HG03159 (cell line): ENCODE measurements at regions not wholly inside any gene's neighbourhood (a gene's known extent, or its start where the extent isn't known, plus 50 kb on each side); places are given as distances from the start of the nearest gene placed in this dataset.

Experiments
- ATAC-seq: cut with Tn5 transposase; IDR thresholded peaks from one replicate; pipeline ENCODE4 v1.9.1; 2021; ENCODE audit warnings: mild to moderate bottlenecking, moderate library complexity; ENCODE audit not compliant: unreplicated experiment

DNA sequence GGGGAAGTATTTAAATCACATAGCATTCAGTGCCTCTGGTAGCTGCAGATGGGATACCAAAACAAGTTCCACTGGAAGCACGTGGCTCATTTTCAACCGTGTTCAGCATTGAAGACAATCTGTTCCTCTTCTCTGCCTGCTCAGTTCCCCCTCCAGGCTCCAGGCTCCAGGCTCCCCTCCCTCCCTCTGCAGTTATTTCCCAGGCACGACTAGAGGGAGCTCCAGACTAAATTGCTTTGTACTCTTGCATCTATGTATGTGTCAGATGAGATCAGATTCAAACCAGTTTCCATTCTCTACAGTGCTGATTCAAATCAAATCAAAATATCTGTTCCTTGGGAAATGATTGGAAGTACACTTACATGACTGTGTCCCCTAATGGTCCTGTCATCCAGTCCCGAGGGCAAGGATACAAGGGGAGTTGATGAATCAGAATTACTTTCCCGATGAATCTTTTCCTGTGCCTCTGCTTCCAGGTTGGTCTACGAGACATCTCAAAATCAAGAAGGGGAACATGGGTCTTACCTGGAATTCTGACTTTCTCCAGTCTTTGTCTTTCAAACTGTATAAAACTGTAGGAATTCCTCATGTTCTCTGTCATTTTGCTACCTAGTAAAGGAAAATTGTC lies 600.5 kb downstream of the EDEM1 start:
- no peak for ATAC-seq

DNA sequence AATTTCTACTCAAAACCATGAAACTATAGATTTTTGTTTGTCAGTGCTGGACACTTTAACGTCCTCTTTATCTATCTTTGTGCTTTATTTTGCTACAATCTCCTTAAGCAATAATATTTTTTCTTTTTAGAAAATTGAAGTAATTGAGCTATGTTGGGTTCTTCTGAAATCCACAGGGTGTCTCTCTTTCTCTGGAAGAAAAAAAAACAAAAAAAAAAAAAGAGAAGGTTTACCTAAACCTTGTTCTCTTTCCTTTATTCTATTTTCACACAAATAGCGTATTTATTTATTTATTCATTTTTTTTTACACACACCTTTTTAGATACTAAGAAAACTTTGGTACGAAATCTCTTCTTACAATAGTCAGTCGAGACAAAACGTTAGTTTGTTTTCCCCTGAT lies 601.0 kb downstream of the EDEM1 start:
- ATAC-seq: no peak

DNA sequence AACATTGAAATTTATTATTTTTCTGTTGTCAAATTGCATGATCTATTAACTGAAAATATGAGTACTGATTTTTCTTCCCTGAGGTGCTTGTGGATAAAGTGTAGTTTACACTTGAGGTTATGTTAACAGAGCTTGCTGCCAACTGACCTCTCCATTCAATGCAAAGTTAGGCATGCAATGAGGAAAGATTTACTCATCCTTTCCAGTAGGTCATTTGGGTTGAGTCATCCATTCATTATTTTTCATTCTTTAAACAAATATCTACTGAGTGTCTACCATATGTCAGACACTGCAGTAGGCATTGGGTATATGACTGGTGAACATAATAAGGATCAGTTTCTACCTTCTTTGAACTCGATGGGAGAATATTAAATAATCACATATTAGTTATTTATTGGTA lies 604.1 kb downstream of the EDEM1 start:
- no peak for ATAC-seq

DNA sequence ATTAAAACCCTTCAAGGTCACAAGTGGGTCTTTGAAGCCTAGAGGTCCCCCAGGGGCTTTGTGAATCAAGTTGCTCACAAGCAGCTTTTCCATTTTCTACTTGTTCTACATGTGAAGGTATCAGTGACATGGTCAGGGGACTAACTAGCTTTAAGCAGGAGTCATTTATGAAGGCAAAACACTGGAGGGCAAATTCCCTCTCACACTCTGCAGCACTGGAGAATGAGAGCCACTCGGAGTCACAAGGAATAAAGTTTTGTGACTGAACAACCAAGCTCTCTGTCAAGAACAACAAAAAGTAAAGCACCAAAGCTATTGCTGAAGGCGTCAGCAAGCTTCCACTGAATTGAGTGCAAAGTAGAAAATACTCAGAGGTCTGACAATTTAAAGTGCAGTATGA lies 609.0 kb downstream of the EDEM1 start:
- ATAC-seq: no peak

DNA sequence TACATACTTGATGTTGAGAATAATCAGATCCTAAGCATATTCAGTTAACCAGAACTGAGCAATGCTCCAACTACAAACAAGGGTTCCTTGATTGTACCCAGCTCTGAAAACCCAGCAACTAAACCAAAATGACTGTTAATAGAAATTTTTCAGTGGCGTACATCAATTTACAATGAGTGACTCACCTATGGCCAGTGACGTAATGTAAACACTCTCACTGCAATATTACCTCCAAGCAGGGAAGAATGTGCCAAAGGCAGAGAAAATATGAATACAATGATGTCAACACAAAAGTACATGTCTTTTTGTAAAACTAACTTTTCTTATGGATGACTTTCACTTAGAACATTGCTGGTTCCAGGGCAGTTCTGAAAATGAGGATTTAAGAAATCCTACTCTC lies 611.3 kb downstream of the EDEM1 start:
- no peak for ATAC-seq

DNA sequence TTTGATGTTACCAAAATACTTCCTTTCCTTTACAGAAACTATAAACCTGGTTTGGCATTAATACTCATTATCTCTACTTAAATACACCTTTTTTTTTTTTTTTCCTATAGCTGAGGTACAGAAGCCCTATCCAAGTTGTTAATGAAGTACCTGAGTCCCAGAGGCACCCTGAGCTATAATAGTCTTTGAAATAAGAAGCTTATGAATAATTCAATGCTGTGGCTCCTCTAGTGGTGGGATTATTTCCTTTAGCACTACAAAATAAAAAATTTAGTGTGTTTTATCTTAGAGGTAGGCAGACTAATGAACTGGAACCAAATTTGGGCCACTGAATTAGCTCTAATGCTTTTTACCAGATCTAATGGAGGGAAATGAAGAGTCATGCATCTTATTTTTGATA lies 611.9 kb downstream of the EDEM1 start:
- no peak for ATAC-seq

DNA sequence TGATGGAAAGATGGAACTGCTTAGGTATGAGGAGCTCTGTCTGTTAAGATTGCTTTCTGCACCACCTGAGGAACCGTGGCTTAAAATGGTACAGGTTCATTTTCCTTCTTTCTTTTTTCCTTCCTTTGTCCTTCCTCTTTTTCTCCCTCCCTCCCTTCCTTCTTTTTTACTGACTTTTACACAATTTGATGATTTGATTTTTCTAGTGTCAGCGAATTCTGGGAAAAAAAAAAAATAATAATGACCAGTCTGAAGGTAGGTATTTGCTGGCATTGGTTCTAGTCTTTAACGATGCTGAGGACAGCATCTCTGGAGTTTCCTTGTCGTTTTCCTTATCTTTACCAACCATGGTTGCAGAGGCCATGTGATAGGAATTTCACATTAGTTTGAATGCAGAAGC lies 613.5 kb downstream of the EDEM1 start:
- ATAC-seq: no peak

DNA sequence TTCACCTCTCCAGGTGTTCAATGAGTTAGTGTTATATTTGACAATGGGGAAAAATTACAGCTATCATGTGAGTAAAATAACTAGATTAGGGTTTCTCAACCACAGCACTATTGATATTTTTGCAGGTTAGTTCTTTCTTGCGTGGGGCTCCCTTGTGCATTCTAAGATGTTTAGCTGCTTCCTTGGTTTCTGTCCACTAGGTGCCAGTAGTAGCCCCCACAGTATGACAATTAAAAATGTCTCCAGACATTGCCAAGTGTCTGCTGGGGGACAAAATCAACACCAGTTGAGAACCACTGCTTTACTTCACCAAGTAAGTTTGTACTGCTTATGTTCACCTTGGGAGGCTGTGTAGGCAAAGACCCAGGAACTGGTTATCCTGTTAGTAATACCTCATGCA lies 618.7 kb downstream of the EDEM1 start:
- peak; percentile 65 for ATAC-seq

DNA sequence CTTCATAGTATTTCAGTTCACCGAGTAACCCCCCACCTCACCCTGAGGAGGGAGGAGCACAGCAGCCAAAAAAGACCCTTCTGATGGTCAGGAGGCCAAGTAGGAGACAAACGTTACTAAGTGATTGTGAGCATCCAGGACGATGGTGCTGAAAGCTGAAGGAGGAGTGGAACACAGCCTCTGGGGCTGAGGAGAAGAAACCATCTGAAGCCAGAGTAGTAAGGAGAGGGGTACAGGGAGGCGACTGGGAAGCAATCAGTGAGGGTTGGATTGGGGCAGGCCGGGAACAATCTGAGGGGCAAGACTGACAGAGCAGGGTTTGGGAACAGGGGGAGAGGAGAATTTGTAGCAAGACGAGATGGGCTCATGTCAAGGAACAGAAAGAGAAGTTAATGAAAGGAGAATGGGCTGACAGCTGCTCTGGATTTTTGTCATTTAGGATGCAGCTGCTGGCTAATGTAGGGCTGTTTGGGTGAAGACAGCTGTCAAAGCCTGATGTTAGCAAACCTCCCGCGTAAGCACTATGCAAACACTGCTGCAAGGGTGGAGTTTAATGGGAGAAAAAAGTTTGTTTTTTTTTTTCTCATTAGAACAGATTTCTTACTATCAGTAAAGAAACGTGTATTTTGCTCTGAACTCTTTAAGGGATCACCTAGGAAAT lies 622.2 kb downstream of the EDEM1 start:
- no peak for ATAC-seq

DNA sequence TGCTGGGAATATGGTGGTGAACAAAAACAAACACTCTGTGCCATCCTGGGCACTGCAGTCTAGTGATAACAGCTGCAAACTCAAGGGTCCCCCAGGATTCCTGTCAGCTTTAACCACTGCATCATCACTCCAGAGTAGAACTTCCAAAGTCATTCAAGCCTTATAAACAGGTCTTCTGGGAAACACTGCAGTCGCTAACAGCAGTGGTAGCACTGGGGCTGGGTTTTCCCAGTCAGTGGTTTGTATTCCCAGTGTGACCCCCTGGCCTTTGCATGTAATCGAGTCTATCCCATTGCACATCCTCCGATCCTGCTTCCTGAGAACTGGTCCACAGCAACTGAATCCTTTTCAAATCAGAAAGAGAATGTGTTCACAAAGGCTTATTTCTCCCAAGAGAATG lies 623.5 kb downstream of the EDEM1 start:
- ATAC-seq: no peak

DNA sequence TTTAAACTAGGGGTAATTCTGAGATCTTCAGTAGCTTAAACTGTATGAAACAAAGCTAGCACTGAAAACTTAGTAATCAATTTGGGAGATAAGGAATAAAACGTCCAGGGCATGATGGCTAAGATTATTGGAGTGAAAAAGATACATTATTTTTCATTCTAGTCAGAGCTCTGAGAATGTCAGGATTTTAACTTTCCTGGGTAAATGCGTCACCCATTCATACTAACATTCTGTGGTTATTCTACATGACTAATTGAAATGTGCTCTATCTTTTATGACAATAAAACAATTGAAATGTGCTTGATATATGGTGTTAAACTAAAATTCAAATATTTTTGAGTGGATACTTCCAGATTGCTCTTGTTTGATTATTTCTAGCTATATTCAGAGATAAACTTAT lies 626.0 kb downstream of the EDEM1 start:
- no peak for ATAC-seq

DNA sequence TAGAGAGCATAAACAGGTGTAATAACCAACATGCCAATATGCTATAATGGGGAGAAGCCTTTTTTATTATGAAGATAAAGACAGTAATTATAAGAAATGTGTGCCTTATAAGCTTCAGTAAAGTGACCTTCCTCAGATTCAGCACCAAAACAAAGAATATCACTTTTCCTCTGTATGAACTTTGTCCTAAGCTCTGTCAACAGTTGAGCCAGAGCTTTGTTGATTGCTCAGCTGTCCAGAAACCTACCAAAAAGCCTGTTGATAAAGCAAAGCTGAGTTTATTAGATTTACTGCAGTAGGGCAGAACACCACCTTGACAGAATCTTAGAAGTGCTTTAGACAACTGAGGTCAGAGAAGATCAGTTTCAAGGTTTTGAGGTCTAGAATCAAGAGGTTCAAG lies 635.3 kb downstream of the EDEM1 start:
- no peak for ATAC-seq

DNA sequence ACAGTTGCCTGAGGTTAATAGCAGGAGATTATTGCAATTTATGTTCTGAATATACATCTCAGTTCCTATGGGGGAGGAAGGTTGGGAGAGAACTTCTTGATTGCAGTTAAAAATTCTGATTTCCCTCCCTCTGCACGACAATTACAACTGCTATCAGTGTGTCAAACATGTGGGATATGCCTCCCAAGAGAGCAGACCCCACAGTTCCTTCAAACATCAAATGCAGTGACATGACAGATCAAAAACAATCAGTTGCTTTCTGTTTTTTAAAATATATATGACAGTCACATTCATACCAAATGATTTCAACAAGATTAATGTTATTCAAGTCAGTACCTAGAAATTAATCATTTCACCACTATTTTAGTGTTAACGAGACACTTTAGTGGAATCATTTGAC lies 639.0 kb downstream of the EDEM1 start:
- ATAC-seq: no peak

DNA sequence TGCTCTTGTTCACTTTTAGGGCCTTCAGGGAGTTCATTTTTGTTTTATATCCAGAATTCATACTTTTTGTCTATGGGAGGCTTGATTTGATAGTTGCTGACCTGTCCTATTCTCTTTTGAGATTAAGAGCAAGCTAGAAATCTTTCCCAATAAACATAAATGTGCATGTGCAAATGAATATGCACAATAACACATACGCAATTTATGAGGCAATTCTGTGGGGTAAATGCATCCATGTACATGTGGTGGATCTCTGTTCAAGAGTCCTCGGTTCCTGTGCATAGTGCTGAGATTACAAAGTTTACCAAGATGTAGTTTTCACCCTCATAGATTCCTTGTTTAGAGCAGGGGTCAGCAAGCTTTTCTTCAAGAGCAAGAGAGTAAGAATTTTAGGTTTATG lies 640.7 kb downstream of the EDEM1 start:
- no peak for ATAC-seq

DNA sequence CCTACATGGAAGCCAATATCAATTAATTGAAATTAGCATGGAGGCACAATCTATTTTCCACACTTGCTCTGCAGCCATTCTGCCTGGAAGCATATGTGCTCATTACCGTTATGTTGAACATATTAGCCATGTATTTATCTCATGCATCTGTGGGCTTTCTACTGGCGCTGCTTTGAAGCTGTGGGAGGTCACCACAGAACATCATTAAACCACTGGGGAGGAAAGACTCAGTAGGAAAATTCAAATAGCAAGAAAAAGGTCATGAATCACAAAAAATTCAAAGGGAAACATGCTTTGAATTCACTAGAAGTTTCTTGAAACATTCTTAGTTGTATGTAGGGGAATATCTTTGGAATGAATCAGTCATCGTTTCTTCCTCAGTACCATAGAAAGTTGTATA lies 652.5 kb downstream of the EDEM1 start:
- no peak for ATAC-seq

DNA sequence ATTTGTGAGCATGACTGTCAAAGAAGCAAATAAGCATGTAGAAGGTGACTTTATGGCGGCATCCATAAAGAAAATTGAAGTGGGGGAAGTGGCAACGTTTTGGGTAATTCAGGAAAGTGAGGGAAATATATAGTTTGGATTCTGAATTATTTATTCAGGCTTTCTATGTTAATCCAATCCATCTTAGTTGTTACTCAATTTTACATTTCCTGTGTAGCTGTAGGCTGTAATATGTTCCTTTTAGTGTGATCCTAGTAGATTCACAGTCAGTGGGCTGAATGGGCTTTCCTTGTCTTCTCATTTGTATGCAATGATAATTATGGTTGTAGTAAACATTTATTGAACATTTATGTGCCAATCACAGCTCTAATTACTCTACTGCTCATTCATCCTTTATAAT lies 654.1 kb downstream of the EDEM1 start:
- no peak for ATAC-seq

DNA sequence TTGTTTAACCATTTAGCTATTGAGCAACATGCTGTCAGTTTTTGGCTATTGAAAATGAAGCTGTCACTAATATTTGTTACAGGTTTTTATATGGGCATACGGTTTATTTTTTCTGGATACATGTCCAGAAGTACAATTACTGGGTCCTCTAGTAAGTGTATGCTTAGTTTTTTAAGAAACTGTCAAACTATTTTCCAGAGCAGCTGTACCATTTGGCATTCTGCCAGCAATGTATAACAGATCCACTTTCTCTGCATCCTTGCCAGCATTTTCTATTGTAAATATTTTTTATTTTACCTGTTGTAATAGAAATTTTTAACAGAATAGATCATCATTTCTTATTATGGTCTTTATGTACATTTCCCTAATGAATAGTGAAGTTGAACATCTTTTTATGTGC lies 658.8 kb downstream of the EDEM1 start:
- ATAC-seq: no peak

DNA sequence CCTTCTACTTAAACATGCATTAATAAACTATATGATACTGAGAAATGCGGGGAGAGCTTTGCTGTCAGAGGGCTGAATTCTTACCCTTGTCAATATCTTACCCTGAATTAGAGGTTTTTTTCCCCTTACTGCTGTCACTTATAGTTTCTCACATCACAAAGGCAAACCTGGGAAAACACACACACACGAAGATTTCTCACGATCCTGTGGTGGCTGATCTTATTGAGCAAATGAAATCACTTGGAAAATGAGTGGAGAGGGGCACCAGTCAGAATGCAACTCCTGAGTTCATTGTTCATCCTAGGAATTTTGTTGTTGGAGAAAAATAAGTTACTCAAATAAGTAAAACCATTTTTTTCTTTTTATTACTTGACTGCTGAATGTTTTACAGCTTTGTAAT lies 673.6 kb downstream of the EDEM1 start:
- ATAC-seq: no peak

DNA sequence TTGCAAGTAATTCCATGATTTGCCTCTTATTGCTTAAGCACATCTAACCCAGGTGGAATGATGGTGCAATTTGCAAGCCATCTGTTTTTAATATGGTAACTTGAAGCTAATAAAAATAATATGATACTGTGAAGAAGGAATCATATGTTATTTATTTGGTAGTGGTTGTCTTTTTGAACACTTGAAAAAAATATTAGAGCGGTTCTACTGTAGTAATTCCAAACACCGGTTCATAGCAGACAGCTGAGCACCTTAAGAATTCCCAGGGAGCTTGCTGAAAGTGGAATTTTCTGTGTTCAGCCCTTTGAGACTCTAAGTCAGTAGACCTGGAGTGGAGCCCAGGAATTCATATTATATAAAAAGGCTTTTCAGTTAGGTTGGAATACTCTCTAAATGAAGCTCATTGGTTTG lies 687.4 kb downstream of the EDEM1 start:
- no peak for ATAC-seq

DNA sequence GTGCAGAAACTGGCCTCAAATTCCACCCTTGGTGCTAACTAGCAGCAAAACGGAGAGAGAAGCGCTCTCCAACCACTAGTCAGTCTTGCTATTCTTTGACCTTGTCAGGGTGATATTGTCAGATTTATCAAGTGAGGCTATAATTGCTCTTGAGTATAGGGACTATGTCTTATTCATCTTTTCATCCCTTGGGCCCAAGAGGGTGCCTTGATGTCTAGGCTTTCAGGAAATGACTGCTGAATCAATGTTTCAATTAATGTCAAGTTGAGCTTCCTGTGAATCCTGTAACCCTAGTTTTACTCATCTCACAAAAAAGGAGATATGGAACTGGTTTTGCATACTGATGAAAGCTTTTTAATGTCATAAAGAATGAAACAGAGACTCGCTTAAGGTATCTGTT lies 701.3 kb downstream of the EDEM1 start:
- ATAC-seq: no peak

DNA sequence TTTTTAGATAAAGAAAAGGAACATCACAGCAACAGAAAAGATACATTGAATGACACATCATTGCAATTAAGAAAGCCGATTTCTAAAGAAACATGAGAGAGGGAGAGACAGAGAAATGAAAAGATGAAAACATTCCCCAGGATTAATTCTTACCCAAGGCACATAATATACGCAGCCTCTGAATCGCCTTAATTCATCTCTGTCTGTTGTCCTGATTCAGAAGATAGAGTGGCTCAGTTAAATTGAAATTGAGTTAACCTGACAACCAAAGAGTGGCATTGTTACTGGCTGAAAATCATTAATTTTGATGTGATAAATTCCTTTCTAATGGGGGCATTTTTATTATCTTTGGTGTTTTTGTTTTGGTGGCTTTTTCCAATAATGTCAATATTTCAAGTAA lies 701.9 kb downstream of the EDEM1 start:
- no peak for ATAC-seq

DNA sequence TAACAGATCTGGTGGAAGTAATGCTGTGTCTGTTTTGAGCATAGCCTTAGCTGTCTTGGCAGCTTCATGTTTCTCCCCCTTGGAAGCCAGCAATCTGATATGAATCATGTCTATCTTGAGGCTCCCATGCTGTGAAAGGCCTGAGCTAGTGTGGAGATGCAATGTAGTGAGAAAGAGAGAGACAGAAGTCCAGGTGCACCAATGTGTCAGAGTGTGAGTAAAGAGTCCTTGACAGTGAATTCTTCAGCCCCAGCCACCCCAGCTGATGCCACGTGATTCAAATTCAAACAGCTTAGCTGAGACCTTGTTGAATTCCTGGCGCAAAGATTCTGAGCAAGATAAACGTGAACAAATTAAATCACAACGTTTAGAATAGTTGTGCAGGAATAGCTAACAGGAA lies 704.2 kb downstream of the EDEM1 start:
- no peak for ATAC-seq

DNA sequence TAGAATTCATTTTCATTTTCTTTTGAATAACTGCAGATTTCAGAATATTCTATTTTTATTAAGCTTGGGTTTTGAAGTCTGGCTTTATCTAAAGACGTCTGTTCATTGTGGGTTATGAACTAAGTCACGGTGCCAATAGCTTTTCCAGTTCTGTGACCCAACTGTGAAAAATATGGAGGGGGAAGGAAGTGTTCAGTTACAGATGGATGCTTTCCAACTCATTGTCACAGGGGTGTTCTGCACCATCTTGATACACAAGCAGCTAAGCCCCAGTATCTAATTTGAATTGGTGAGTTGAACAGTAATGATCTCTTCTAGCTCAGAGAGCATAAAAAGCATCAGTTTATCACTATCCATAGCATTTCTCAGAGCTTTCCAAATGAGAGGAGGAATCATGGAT lies 710.6 kb downstream of the EDEM1 start:
- no peak for ATAC-seq
